Mammary epithelial cell (primary cell): ENCODE measurements at regions not wholly inside any gene's neighbourhood (a gene's known extent, or its start where the extent isn't known, plus 50 kb on each side); places are given as distances from the start of the nearest gene placed in this dataset.

Experiments used
- EZH2 ChIP-seq: IDR thresholded peaks from 2 replicates; pipeline ENCODE4 v1.6.1; 2012; ENCODE audit warnings: low read length, inconsistent platforms, borderline replicate concordance
- TF ChIP-seq, protein P1 (sequence below), 2 donors: IDR thresholded peaks in 1 of 2; conservative IDR thresholded peaks in 1 of 2; 2 replicates each; pipeline ENCODE4 v1.5.1; 2011 to 2012; ENCODE audit warnings: inconsistent platforms in 2 of 2, low read length in 2 of 2, mild to moderate bottlenecking in 2 of 2, control low read depth in 1 of 2, low read depth in 1 of 2; ENCODE audit not compliant: insufficient read depth in 1 of 2; ENCODE audit errors: extremely low read depth in 1 of 2

GRCh38 chr3:81274671-81275070 is 486.8 kb downstream of the GBE1 start:
- TF ChIP-seq, protein P1, sequence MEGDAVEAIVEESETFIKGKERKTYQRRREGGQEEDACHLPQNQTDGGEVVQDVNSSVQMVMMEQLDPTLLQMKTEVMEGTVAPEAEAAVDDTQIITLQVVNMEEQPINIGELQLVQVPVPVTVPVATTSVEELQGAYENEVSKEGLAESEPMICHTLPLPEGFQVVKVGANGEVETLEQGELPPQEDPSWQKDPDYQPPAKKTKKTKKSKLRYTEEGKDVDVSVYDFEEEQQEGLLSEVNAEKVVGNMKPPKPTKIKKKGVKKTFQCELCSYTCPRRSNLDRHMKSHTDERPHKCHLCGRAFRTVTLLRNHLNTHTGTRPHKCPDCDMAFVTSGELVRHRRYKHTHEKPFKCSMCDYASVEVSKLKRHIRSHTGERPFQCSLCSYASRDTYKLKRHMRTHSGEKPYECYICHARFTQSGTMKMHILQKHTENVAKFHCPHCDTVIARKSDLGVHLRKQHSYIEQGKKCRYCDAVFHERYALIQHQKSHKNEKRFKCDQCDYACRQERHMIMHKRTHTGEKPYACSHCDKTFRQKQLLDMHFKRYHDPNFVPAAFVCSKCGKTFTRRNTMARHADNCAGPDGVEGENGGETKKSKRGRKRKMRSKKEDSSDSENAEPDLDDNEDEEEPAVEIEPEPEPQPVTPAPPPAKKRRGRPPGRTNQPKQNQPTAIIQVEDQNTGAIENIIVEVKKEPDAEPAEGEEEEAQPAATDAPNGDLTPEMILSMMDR (conservative IDR thresholded peaks at IDR 0.05 in 1 of 2, IDR thresholded peaks at IDR 0.05 in 1 of 2; ENCODE audit: extremely low read depth in 1 of 2, insufficient read depth in 1 of 2, low read depth in 1 of 2, low read length in 2 of 2): no peak
- TF ChIP-seq EZH2: no peak
